Left lung (tissue), 4 donors: ENCODE measurements at regions not wholly inside any gene's neighbourhood (a gene's known extent, or its start where the extent isn't known, plus 50 kb on each side); places are given as distances from the start of the nearest gene placed in this dataset.

ENCODE experiments used
- ATAC-seq: fragments of 200-7000 bp; cut with Tn5 transposase; one replicate; pipeline ENCODE4 v1.9.1; 2020; ENCODE audit warnings: moderate library complexity
- DNase-seq, 4 donors: peaks; one replicate each; pipeline ENCODE4 v3.0.0-alpha.2; 2013 to 2020
- H3K27ac ChIP-seq, 2 donors: fragments of 200-600 bp; sonication (generic) in 1 of 2; one replicate each; pipeline versions ENCODE4 v1.5.0 to v1.8.0; 2020 to 2021
- H3K27me3 ChIP-seq, 2 donors: fragments of 200-600 bp; sonication (generic) in 1 of 2; one replicate each; pipeline versions ENCODE4 v1.5.0 to v1.8.0; 2020 to 2021
- H3K36me3 ChIP-seq, 2 donors: fragments of 200-600 bp; sonication (generic) in 1 of 2; one replicate each; pipeline versions ENCODE4 v1.5.0 to v1.8.0; 2020 to 2021
- H3K4me1 ChIP-seq, 2 donors: fragments of 200-600 bp; one replicate each; pipeline ENCODE4 v1.8.0; 2021
- H3K4me3 ChIP-seq, 2 donors: fragments of 200-600 bp; sonication (generic) in 1 of 2; one replicate each; pipeline versions ENCODE4 v1.5.0 to v1.8.0; 2020 to 2021; ENCODE audit warnings: mild to moderate bottlenecking in 1 of 2
- H3K9me3 ChIP-seq, 2 donors: fragments of 200-600 bp; sonication (generic) in 1 of 2; one replicate each; pipeline versions ENCODE4 v1.5.0 to v1.8.0; 2020 to 2021
- CTCF ChIP-seq, 2 donors: fragments of 200-600 bp; sonication (generic) in 1 of 2; IDR thresholded peaks; one replicate each; pipeline versions ENCODE4 v1.5.0 to v1.8.0; 2021; ENCODE audit warnings: antibody characterized with exemption in 2 of 2
- intact Hi-C, 2 donors: fragments of 100-400 bp; cut with DNase I; formaldehyde crosslinking; loops; one replicate each; pipeline versions ENCODE4 v1.11.2 to v1.14.2; 2022
- donor health status: DM: no; HTN: yes; CAD: no.
- donor health status: DM: no; HTN: no; CAD: no.

- TF ChIP-seq CTCF (IDR thresholded peaks at IDR 0.05) = no peak
- no peaks in the 10 kb centered on the region for H3K4me1 ChIP-seq
- H3K9me3 ChIP-seq = peaks cover 0 to 26% of the 10 kb centered on the region in 2 donors
- H3K36me3 ChIP-seq = no peaks in the 10 kb centered on the region
- H3K4me3 ChIP-seq = no peak overlapping the region
- H3K27ac ChIP-seq = no peak overlapping the region
- ATAC-seq = no peak
- no peaks in the 10 kb centered on the region for H3K27me3 ChIP-seq
- DNase-seq = no peak
- intact Hi-C loops = no loop called here
Measured at GRCh38 chr20:56094228-56094627, 88.9 kb upstream of the CBLN4 start.

- TF ChIP-seq CTCF (IDR thresholded peaks at IDR 0.05) = no peak
- Histone ChIP-seq H3K4me3 (no peak overlapping the region), H3K4me1 (no peaks in the 10 kb centered on the region), H3K27ac (no peak overlapping the region), H3K9me3 (peaks cover 0 to 19% of the 10 kb centered on the region in 2 donors), H3K36me3 (no peaks in the 10 kb centered on the region), H3K27me3 (no peaks in the 10 kb centered on the region)
- no peak for DNase-seq
- intact Hi-C loops = no loop called here
- no peak for ATAC-seq
Measured at GRCh38 chr20:56098981-56099500, 93.7 kb upstream of the CBLN4 start.

DNA sequence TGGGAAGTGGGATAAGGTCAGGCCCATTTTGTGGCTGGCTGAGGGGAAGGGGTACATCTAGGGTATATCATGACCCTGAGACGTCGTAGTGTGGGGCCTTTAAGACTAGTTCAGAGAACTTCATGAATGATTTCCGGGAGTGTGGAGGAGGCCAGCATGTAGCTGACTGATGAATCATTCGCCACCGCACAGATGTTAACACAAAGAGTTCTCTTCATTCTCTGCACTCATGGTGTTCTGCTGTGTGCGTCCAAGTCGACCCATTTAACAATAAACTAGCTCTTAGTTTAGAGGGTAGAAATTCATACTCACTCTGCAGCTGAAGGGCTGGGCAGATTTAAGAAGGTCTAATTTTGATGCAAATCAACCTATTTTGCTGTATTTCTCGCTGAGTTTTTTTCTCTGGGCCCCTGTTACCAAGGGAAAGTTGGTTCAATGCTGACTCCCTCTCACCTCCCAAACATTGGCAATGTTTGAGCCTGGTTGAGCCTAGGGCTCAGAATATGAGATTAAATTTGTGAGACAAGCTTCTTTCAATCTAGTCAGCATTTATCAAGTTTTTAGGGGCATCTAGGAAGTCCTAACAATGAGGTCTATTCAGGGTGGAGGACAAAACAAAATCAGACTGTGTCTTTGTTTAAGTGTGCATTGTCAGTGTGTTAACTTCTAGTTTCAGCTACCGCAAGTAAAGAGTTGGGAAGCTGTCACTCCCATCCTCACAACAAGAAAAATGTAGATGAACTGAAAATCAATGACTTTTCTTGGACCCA, 106.8 kb upstream of the CBLN4 start:
- no peaks in the 10 kb centered on the region for H3K36me3 ChIP-seq
- intact Hi-C loops = no loop called here
- no peak overlapping the region for H3K27ac ChIP-seq
- no peak overlapping the region for H3K4me3 ChIP-seq
- H3K9me3 ChIP-seq = peaks cover 0 to 5% of the 10 kb centered on the region in 2 donors
- DNase-seq = no peak
- no peak for ATAC-seq
- H3K27me3 ChIP-seq = no peaks in the 10 kb centered on the region
- H3K4me1 ChIP-seq = no peaks in the 10 kb centered on the region
- TF ChIP-seq CTCF (IDR thresholded peaks at IDR 0.05) = no peak

DNA sequence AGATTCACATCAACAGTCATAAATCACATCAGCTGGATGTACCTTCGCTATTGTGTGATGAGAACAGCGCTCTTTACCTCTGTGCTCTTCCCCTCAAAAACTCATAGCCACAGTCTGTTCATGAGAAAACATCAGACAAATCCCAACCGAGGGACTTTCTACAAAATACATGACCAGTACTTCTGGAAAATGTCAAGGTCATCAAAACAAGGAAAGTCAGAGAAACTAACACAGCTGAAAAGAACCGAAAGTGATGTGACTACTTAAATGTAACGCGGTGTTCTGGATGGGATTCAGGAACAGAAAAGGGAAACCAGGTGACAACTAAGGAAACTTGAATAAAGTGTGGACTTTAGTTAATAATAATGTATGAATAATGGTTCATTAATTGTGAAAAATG, 112.0 kb upstream of the CBLN4 start:
- H3K4me1 ChIP-seq = no peaks in the 10 kb centered on the region
- no peaks in the 10 kb centered on the region for H3K27me3 ChIP-seq
- ATAC-seq = no peak
- DNase-seq = no peak
- intact Hi-C loops = no loop called here
- no peak overlapping the region for H3K4me3 ChIP-seq
- TF ChIP-seq CTCF (IDR thresholded peaks at IDR 0.05) = no peak
- no peaks in the 10 kb centered on the region for H3K9me3 ChIP-seq
- no peak overlapping the region for H3K27ac ChIP-seq
- no peaks in the 10 kb centered on the region for H3K36me3 ChIP-seq

GRCh38 chr20:56121850-56122249, 116.5 kb upstream of the CBLN4 start:
- Histone ChIP-seq H3K4me3 (no peak overlapping the region), H3K36me3 (no peaks in the 10 kb centered on the region), H3K27me3 (no peaks in the 10 kb centered on the region), H3K9me3 (no peaks in the 10 kb centered on the region), H3K27ac (no peak overlapping the region), H3K4me1 (no peaks in the 10 kb centered on the region)
- no peak for ATAC-seq
- intact Hi-C loops = no loop called here
- TF ChIP-seq CTCF (IDR thresholded peaks at IDR 0.05) = no peak
- DNase-seq = no peak
